ENCODE measurements at regions not wholly inside any gene's neighbourhood (a gene's known extent, or its start where the extent isn't known, plus 50 kb on each side); places are given as distances from the start of the nearest gene placed in this dataset.

GRCh38 chr1:79524126-79524525, 517.6 kb upstream of the ADGRL4 start:
- Histone ChIP-seq H3K4me1 (no peaks in the 10 kb centered on the region), H3K27me3 (no peaks in the 10 kb centered on the region), H3K36me3 (ENCODE audit: low read depth, missing control alignments) (no peaks in the 10 kb centered on the region), H3K9me3 (no peaks in the 10 kb centered on the region), H3K4me3 (no peak overlapping the region), H3K27ac (no peak overlapping the region)
- intact Hi-C loops (cut with DNase I; ENCODE audit: low total_unique reads), result no loop called here
- no peak for TF ChIP-seq POLR2A (IDR thresholded peaks at IDR 0.05)
- TF ChIP-seq, protein P1, sequence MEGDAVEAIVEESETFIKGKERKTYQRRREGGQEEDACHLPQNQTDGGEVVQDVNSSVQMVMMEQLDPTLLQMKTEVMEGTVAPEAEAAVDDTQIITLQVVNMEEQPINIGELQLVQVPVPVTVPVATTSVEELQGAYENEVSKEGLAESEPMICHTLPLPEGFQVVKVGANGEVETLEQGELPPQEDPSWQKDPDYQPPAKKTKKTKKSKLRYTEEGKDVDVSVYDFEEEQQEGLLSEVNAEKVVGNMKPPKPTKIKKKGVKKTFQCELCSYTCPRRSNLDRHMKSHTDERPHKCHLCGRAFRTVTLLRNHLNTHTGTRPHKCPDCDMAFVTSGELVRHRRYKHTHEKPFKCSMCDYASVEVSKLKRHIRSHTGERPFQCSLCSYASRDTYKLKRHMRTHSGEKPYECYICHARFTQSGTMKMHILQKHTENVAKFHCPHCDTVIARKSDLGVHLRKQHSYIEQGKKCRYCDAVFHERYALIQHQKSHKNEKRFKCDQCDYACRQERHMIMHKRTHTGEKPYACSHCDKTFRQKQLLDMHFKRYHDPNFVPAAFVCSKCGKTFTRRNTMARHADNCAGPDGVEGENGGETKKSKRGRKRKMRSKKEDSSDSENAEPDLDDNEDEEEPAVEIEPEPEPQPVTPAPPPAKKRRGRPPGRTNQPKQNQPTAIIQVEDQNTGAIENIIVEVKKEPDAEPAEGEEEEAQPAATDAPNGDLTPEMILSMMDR (IDR thresholded peaks at IDR 0.05), result no peak
- WGBS, 2 donors, result 63 to 88% methylated on average over 1 of the region's 1 CpG
- DNase-seq, result no peak

DNA sequence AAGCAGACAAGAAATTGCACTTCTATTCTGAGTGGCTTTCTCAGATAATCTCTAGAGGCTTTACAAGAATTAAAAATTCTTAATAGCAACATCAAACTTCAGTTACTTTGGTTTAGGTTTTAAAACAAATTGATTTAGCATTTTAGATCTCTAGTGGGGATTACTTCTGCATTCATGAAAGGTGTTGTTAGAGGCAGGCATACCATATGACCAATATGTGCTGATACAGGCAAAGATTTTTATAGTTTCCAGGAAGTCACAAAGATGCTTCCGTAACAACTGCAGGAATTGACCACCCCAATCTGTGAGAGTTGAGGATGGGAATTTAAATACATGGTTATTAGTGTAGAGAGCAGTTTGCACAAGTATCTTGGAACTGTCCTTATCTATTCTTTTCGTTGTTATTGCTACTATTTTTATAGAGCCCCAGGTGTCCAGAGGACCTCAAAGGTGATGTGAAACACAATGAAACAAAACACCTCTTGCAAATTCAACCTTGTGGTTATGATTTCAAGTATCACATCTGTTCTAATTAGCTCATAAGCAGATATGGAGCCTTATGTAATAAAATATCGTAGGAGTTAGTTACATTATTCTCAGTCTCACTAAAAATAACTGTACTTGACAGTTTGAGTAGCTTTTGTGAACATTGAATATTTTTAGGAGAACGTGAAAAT, 512.7 kb upstream of the ADGRL4 start:
- no peak for DNase-seq
- Histone ChIP-seq H3K4me1 (no peaks in the 10 kb centered on the region), H3K9me3 (no peaks in the 10 kb centered on the region), H3K27me3 (no peaks in the 10 kb centered on the region), H3K36me3 (ENCODE audit: low read depth, missing control alignments) (no peaks in the 10 kb centered on the region), H3K4me3 (no peak overlapping the region), H3K27ac (no peak overlapping the region)
- intact Hi-C loops (cut with DNase I; ENCODE audit: low total_unique reads), result no loop called here
- WGBS, 2 donors, result 62 to 68% methylated on average over 4 of the region's 4 CpGs
- TF ChIP-seq, protein P1 (IDR thresholded peaks at IDR 0.05), result no peak
- no peak for TF ChIP-seq POLR2A (IDR thresholded peaks at IDR 0.05)

GRCh38 chr1:79517470-79518224, 511.1 kb upstream of the ADGRL4 start:
- TF ChIP-seq POLR2A (IDR thresholded peaks at IDR 0.05), result no peak
- TF ChIP-seq, protein P1 (IDR thresholded peaks at IDR 0.05), result no peak
- 75% methylated on average over 4 of the region's 4 CpGs for WGBS, 2 donors
- intact Hi-C loops (cut with DNase I; ENCODE audit: low total_unique reads), result no loop called here
- H3K36me3 ChIP-seq (ENCODE audit: low read depth, missing control alignments), result no peaks in the 10 kb centered on the region
- no peak for DNase-seq
- no peak overlapping the region for H3K4me3 ChIP-seq
- H3K27me3 ChIP-seq, result no peaks in the 10 kb centered on the region
- no peaks in the 10 kb centered on the region for H3K9me3 ChIP-seq
- no peaks in the 10 kb centered on the region for H3K4me1 ChIP-seq
- no peak overlapping the region for H3K27ac ChIP-seq

GRCh38 chr1:79507770-79508169, 501.2 kb upstream of the ADGRL4 start:
- Histone ChIP-seq H3K9me3 (no peaks in the 10 kb centered on the region), H3K27ac (no peak overlapping the region), H3K4me1 (no peaks in the 10 kb centered on the region), H3K4me3 (no peak overlapping the region), H3K36me3 (ENCODE audit: low read depth, missing control alignments) (no peaks in the 10 kb centered on the region), H3K27me3 (no peaks in the 10 kb centered on the region)
- no peak for TF ChIP-seq POLR2A (IDR thresholded peaks at IDR 0.05)
- TF ChIP-seq, protein P1 (IDR thresholded peaks at IDR 0.05), result no peak
- DNase-seq, result no peak
- WGBS, 2 donors, result 68 to 93% methylated on average over 2 of the region's 2 CpGs
- intact Hi-C loops (cut with DNase I; ENCODE audit: low total_unique reads), result no loop called here
